Transverse colon (tissue), 4 donors: ENCODE measurements at regions not wholly inside any gene's neighbourhood (a gene's known extent, or its start where the extent isn't known, plus 50 kb on each side); places are given as distances from the start of the nearest gene placed in this dataset.

ENCODE experiments used
- DNase-seq: peaks from one replicate; pipeline ENCODE4 v3.0.0-alpha.2; 2019
- H3K27ac ChIP-seq, 4 donors: fragments of 200-600 bp; sonication (generic); 2 replicates each; pipeline ENCODE4 v1.5.1; 2016 to 2018; ENCODE audit warnings: inconsistent platforms in 4 of 4
- H3K27me3 ChIP-seq: fragments of 200-600 bp; sonication (generic); 2 replicates; pipeline ENCODE4 v1.5.1; 2017; ENCODE audit warnings: inconsistent platforms
- H3K36me3 ChIP-seq, 4 donors: fragments of 200-600 bp; sonication (generic); 2 replicates each; pipeline ENCODE4 v1.5.1; 2017 to 2019; ENCODE audit warnings: inconsistent platforms in 4 of 4
- H3K4me1 ChIP-seq, 4 donors: fragments of 200-600 bp; sonication (generic); 2 replicates each; pipeline ENCODE4 v1.5.1; 2017 to 2020; ENCODE audit warnings: inconsistent platforms in 4 of 4
- H3K4me3 ChIP-seq, 4 donors: fragments of 200-600 bp; sonication (generic); 1 replicate in 1 of 4; 2 replicates in 3 of 4; pipeline versions ENCODE4 v1.5.1 to v1.6.1; 2017 to 2019; ENCODE audit warnings: inconsistent platforms in 4 of 4
- H3K9me3 ChIP-seq, 2 donors: fragments of 200-600 bp; sonication (generic); 2 replicates each; pipeline ENCODE4 v1.5.1; 2017 to 2019; ENCODE audit warnings: inconsistent platforms in 2 of 2
- CTCF ChIP-seq, 5 experiments: fragments of 200-600 bp in 3 of 5; fragments of 450-650 bp in 2 of 5; sonication (generic) in 3 of 5; IDR thresholded peaks; 1 replicate in 2 of 5; 2 replicates in 3 of 5; pipeline ENCODE4 v1.5.1; 2016 to 2017; ENCODE audit warnings: antibody characterized with exemption in 5 of 5, inconsistent platforms in 3 of 5, mild to moderate bottlenecking in 2 of 5, moderate library complexity in 1 of 5
- EP300 ChIP-seq: sonication (generic); formaldehyde crosslinking; IDR thresholded peaks from one replicate; pipeline ENCODE4 v1.6.1; 2017; ENCODE audit warnings: antibody characterized with exemption, low read depth
- POLR2A ChIP-seq: fragments of 450-650 bp; IDR thresholded peaks from one replicate; pipeline ENCODE4 v1.6.1; 2016; ENCODE audit warnings: antibody characterized with exemption, mild to moderate bottlenecking, moderate library complexity
- POLR2AphosphoS5 ChIP-seq, 3 donors: sonication (generic); formaldehyde crosslinking; IDR thresholded peaks; one replicate each; pipeline ENCODE4 v1.6.1; 2016; ENCODE audit warnings: antibody characterized with exemption in 3 of 3
- WGBS, 2 donors: methylation state at CpG; one replicate each; pipeline ENCODE4 v1.1.5; 2018; ENCODE audit warnings: low coverage in 1 of 2; 5-methylcytosine and 5-hydroxymethylcytosine counted together
- in situ Hi-C, 4 donors: fragments of 200-750 bp; cut with MboI; loops; one replicate each; pipeline versions ENCODE4 v1.15.0 to v1.15.1; 2017; ENCODE audit warnings: low sequenced_read_pairs in 3 of 4, low pct_ligation_motif_present in 1 of 4, low pct_unique_long_range_greater_than_20kb in 1 of 4
- intact Hi-C: fragments of 100-400 bp; cut with DNase I; formaldehyde crosslinking; loops from one replicate; pipeline ENCODE4 v1.15.1; 2023; ENCODE audit warnings: low total_unique reads

GRCh38 chr1:30295266-30295665, 428.1 kb downstream of the MATN1 start:
- no peak overlapping the region for H3K27ac ChIP-seq
- DNase-seq = no peak
- no peaks in the 10 kb centered on the region for H3K9me3 ChIP-seq
- no peaks in the 10 kb centered on the region for H3K36me3 ChIP-seq
- WGBS, 2 donors = 73 to 86% methylated on average over 1 to 2 of the region's 2 CpGs
- TF ChIP-seq POLR2A (no peak), EP300 (no peak), POLR2AphosphoS5 (IDR thresholded peaks at IDR 0.05) (no peak), CTCF (IDR thresholded peaks at IDR 0.05) (no peak)
- in situ Hi-C loops (no loop called here), intact Hi-C loops (no loop called here)
- H3K4me3 ChIP-seq = no peak overlapping the region
- H3K27me3 ChIP-seq = peaks cover 25% of the 10 kb centered on the region
- H3K4me1 ChIP-seq = no peaks in the 10 kb centered on the region

GRCh38 chr1:30294508-30294907, 428.9 kb downstream of the MATN1 start:
- no peak for DNase-seq

GRCh38 chr1:30292451-30292850, 430.9 kb downstream of the MATN1 start:
- in situ Hi-C loops (no loop called here), intact Hi-C loops (no loop called here)
- Histone ChIP-seq H3K27me3 (peaks cover 22% of the 10 kb centered on the region), H3K9me3 (no peaks in the 10 kb centered on the region), H3K4me1 (no peaks in the 10 kb centered on the region), H3K36me3 (no peaks in the 10 kb centered on the region), H3K4me3 (no peak overlapping the region), H3K27ac (no peak overlapping the region)
- DNase-seq = no peak
- WGBS, 2 donors = 51 to 63% methylated on average over 3 of the region's 3 CpGs
- TF ChIP-seq EP300 (no peak), POLR2AphosphoS5 (IDR thresholded peaks at IDR 0.05) (no peak)

More at GRCh38 chr1:30294508-30294907, 428.9 kb downstream of the MATN1 start:
- no peaks in the 10 kb centered on the region for H3K4me1 ChIP-seq
- no peak overlapping the region for H3K27ac ChIP-seq
- whole genome bisulfite sequencing, 2 donors = 60 to 71% methylated on average over 1 of the region's 1 CpG
- intact Hi-C loops = no loop called here
- no peaks in the 10 kb centered on the region for H3K9me3 ChIP-seq
- H3K27me3 ChIP-seq = peaks cover 23% of the 10 kb centered on the region
- H3K4me3 ChIP-seq = no peak overlapping the region
- TF ChIP-seq POLR2A = no peak
- in situ Hi-C loops = no loop called here
- no peaks in the 10 kb centered on the region for H3K36me3 ChIP-seq

GRCh38 chr1:30291526-30291925, 431.9 kb downstream of the MATN1 start:
- H3K27ac ChIP-seq = no peak overlapping the region
- no peaks in the 10 kb centered on the region for H3K4me1 ChIP-seq
- no peak for TF ChIP-seq EP300
- no peak for TF ChIP-seq POLR2A
- TF ChIP-seq POLR2AphosphoS5 (IDR thresholded peaks at IDR 0.05) = no peak
- intact Hi-C loops = no loop called here
- no peak overlapping the region for H3K4me3 ChIP-seq
- H3K9me3 ChIP-seq = no peaks in the 10 kb centered on the region
- in situ Hi-C loops = no loop called here
- H3K27me3 ChIP-seq = peaks cover 20% of the 10 kb centered on the region
- no peak for DNase-seq
- no peaks in the 10 kb centered on the region for H3K36me3 ChIP-seq

- DNase-seq = no peak
- Histone ChIP-seq H3K27ac (no peak overlapping the region), H3K36me3 (no peaks in the 10 kb centered on the region), H3K4me3 (no peak overlapping the region), H3K4me1 (no peaks in the 10 kb centered on the region), H3K9me3 (no peaks in the 10 kb centered on the region), H3K27me3 (peaks cover 20% of the 10 kb centered on the region)
- in situ Hi-C loops = no loop called here
- WGBS, 2 donors = 22% methylated on average over 1 of the region's 1 CpG; no CpG with 5 or more reads in 1 of the 2 donors
- TF ChIP-seq POLR2AphosphoS5 (IDR thresholded peaks at IDR 0.05) (no peak), POLR2A (no peak), EP300 (no peak), CTCF (IDR thresholded peaks at IDR 0.05) (no peak)
- intact Hi-C loops = no loop called here
Observed at GRCh38 chr1:30290581-30290980, 432.8 kb downstream of the MATN1 start.

- Histone ChIP-seq H3K9me3 (no peaks in the 10 kb centered on the region), H3K4me3 (no peak overlapping the region), H3K36me3 (no peaks in the 10 kb centered on the region), H3K4me1 (no peaks in the 10 kb centered on the region), H3K27ac (no peak overlapping the region), H3K27me3 (peaks cover 8% of the 10 kb centered on the region)
- DNase-seq = no peak
- no peak for TF ChIP-seq EP300
- no peak for TF ChIP-seq CTCF (IDR thresholded peaks at IDR 0.05)
- no peak for TF ChIP-seq POLR2A
- no peak for TF ChIP-seq POLR2AphosphoS5 (IDR thresholded peaks at IDR 0.05)
- WGBS, 2 donors = 86% methylated on average over 8 of the region's 8 CpGs; no CpG with 5 or more reads in 1 of the 2 donors
- intact Hi-C loops = no loop called here
- in situ Hi-C loops = no loop called here
Observed at GRCh38 chr1:30287976-30288375, 435.4 kb downstream of the MATN1 start.
